ENCODE measurements at regions not wholly inside any gene's neighbourhood (a gene's known extent, or its start where the extent isn't known, plus 50 kb on each side); places are given as distances from the start of the nearest gene placed in this dataset.

DNA sequence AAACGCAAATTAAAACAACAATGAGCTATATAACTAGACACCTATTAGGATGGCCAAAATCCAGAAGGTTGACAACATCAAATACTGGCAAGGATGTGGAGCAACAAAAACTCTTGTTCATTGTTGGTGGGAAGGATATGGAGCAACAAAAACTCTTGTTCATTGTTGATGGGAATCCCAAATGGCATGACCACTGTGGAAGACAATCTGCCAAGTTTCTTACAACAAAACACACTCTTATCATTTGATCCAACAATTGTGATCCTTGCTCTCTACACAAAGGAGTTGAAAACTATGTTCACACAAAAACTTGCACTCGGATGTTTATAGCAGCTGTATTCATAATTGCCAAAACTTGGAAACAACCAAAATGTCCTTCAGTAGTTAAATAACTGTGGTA, 61.8 kb upstream of the LAMA2 start:
- H4K5ac ChIP-seq (ENCODE audit: insufficient read length, low read depth, low read length) = no peak overlapping the region
- no peak overlapping the region for H2BK120ac ChIP-seq (ENCODE audit: low read depth, low read length, poor library complexity, severe bottlenecking)
- no peak for TF ChIP-seq CTCF (conservative IDR thresholded peaks at IDR 0.05)
- H3K14ac ChIP-seq (ENCODE audit: insufficient read depth, low read length) = no peak overlapping the region
- DNase-seq = no peak
- no peak overlapping the region for H3K4me2 ChIP-seq (ENCODE audit: insufficient read depth, insufficient read length, low read length)
- WGBS (ENCODE audit: extremely low coverage, insufficient read length, low lambda C conversion rate) = no CpG with 5 or more reads among the region's 2 CpGs
- H3K4me3 Mint-ChIP-seq = no peak overlapping the region
- no peaks in the 10 kb centered on the region for H3K27me3 Mint-ChIP-seq (ENCODE audit: low read depth)
- no peak overlapping the region for H3K27ac ChIP-seq (ENCODE audit: insufficient read length, low read depth, low read length)
- no peaks in the 10 kb centered on the region for H3K9me3 Mint-ChIP-seq
- H3K79me2 ChIP-seq (ENCODE audit: insufficient read depth, low read length) = no peaks in the 10 kb centered on the region
- no peak overlapping the region for H3K4ac ChIP-seq (ENCODE audit: low read depth, low read length)
- no peaks in the 10 kb centered on the region for H3K4me1 ChIP-seq (ENCODE audit: insufficient read depth, low read length)
- H2BK15ac ChIP-seq (ENCODE audit: low read depth, low read length) = no peak overlapping the region
- H3K23me2 ChIP-seq (ENCODE audit: insufficient read length, low read depth, low read length, poor library complexity, severe bottlenecking) = no peaks in the 10 kb centered on the region
- no peaks in the 10 kb centered on the region for H3K27me3 ChIP-seq (ENCODE audit: insufficient read depth, low read length)
- no peak overlapping the region for H2BK12ac ChIP-seq (ENCODE audit: insufficient read length, low read depth, low read length)
- H3K56ac ChIP-seq (ENCODE audit: insufficient read length, low read depth, low read length) = no peak overlapping the region
- peaks cover 0 to 4% (median 0%) of the 10 kb centered on the region in 3 experiments; a peak in 1 of 7 replicates for H3K36me3 Mint-ChIP-seq (ENCODE audit: insufficient read depth in 1 of 3, low read depth in 3 of 3)
- H3K18ac ChIP-seq (ENCODE audit: insufficient read length, low read depth, low read length) = no peak overlapping the region
- H2BK5ac ChIP-seq (ENCODE audit: insufficient read length, low read length) = no peak overlapping the region
- no peak overlapping the region for H2AFZ ChIP-seq (ENCODE audit: low read length)
- H3K9ac ChIP-seq (ENCODE audit: extremely low read depth, insufficient read length, low read length) = no peak overlapping the region
- H3K23ac ChIP-seq (ENCODE audit: insufficient read length, low read depth, low read length) = no peak overlapping the region
- no peaks in the 10 kb centered on the region for H3K4me1 Mint-ChIP-seq
- no peak overlapping the region for H3T11ph ChIP-seq (ENCODE audit: low read length)
- H4K8ac ChIP-seq (replicated peaks; ENCODE audit: insufficient read length, low read depth, low read length) = no peak overlapping the region
- H4K20me1 ChIP-seq (ENCODE audit: control insufficient read depth, insufficient read depth, insufficient read length) = no peaks in the 10 kb centered on the region
- no peak overlapping the region for H3K27ac Mint-ChIP-seq
- no peak overlapping the region for H4K91ac ChIP-seq (ENCODE audit: insufficient read length, low read depth, low read length)
- no peak overlapping the region for H2BK20ac ChIP-seq (ENCODE audit: low read depth, low read length, poor library complexity, severe bottlenecking)
- H3K9me3 ChIP-seq (ENCODE audit: control insufficient read depth, low read depth, low read length) = no peaks in the 10 kb centered on the region
- no peaks in the 10 kb centered on the region for H3K79me1 ChIP-seq (ENCODE audit: insufficient read depth, low read depth, low read length, poor library complexity, severe bottlenecking)
- no peak overlapping the region for H2AK5ac ChIP-seq (ENCODE audit: insufficient read length, low read length)
